M059J (cell line): ENCODE measurements at regions not wholly inside any gene's neighbourhood (a gene's known extent, or its start where the extent isn't known, plus 50 kb on each side); places are given as distances from the start of the nearest gene placed in this dataset.
A peak's percentile ranks its signal among the peaks of the same experiment; 100 is the strongest.
"Not testable (repeated sequence)": the region's sequence is repeated elsewhere in the genome, so short reads cannot be mapped to it uniquely, and the experiment has no call there.

Experiments used
- DNase-seq: peaks from one replicate; pipeline ENCODE4 v3.0.0-alpha.2; 2012; ENCODE audit warnings: low read depth

DNA sequence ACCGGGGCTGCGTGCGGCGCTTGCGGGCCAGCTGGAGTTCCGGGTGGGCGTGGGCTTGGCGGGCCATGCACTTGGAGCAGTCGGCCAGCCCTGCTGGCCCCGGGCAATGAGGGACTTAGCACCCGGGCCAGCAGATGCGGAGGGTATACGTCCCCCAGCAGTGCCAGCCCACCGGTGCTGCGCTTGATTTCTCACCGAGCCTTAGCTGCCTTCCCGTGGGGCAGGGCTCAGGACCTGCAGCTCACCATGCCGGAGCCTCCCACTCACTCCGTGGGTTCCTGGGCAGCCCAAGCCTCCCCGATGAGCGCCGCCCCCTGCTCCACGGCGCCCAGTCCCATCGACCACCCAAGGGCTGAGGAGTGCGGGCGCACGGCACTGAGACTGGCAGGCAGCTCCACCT is 51.4 kb upstream of the INPP4B start:
- DNase-seq, result not testable (repeated sequence)

DNA sequence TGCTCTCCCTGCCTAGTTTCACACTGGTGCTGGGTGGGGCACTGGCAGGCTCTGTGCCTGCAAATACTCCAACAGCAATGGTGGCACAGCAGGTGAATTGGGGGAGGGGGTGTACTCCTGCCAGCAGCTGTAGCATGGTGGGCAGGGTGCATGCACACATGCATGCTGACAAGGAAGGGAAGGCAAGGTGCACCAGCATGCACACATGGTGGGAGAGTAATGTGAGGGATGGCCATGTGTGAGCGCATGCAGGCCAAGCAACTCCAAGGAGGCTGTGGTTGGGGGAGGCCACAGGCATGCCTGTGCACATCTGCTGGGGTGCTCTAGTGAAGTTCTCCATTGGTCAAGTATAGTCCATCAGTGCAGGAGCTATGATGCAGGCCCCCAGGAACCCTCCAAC is 54.5 kb upstream of the INPP4B start:
- no peak for DNase-seq

DNA sequence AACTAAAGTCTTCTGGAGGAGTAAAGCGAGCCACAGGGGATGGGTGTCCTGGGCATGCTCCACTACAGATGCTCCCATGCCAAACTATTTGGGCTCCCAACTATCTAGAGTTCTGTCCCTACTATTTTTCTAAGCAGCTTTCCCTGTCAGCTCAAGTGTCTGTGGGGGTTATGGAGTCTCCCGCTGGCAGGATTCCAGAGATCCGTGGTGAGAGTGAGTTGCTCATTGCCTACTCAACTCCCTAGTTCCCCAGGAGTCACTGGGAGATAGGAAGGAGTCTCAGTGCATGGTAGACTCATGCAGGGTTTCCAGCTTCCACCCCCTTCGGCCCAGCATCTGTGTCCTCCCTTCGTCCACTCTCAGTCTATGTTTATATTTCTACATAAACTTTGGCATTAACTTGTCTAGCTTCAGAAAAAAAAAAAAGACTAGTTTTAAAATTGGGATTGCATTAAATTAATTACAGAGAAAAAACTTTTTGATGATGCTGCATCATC is 55.1 kb upstream of the INPP4B start:
- DNase-seq, result peak; percentile 52

DNA sequence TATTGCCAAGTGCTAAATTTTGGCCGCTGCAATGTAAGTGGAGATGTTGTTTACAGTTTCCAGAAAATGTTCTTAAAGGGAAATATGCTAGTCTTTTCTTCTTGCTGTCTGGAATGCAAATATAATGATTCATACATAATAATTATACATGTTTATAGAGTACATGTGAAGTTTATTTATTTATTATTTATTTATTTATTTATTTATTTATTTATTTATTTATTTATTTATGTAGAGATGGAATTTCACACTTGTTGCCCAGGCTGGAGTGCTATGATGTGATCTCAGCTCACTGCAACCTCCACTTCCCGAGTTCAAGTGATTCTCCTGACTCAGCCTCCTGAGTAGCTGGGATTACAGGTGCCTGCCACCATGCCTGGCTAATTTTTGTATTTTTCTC is 57.5 kb upstream of the INPP4B start:
- not testable (repeated sequence) for DNase-seq

DNA sequence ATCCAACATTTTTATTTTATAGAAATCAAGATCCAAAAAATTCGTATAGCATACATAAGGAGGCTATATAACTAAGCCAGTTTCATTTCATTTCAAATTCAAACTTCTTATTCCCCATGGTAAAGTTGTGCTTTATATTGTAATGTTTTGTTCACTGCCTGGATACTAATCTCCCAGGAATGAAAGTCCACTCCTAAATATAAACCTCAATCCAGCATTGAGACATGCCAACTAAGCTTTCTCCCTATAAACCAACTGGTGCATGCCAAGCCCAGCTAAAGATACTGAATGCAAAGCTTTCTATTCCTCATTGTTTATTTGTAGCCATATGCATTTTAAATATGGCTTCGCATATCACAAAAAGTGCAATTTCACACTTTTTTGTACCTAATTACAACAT is 63.8 kb upstream of the INPP4B start:
- DNase-seq, result peak; percentile 2

DNA sequence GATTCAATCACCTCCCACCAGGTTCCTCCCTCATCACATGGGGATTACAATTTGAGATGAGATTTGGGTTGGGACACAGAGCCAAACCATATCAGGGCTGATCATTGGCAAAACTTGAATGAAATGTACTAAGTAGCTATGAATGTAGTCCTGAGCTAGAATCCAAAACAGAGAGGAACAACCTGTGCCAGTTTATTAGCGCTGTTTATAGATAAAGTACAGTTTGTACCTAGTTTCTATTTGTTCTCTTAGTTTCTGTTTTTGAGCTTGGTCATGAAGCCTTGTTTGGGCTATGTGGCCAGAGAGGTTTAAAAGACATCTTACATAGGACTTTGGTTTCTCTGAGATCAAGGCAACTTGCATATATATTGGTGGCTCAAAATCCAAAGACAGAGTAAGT is 66.9 kb upstream of the INPP4B start:
- DNase-seq, result no peak

DNA sequence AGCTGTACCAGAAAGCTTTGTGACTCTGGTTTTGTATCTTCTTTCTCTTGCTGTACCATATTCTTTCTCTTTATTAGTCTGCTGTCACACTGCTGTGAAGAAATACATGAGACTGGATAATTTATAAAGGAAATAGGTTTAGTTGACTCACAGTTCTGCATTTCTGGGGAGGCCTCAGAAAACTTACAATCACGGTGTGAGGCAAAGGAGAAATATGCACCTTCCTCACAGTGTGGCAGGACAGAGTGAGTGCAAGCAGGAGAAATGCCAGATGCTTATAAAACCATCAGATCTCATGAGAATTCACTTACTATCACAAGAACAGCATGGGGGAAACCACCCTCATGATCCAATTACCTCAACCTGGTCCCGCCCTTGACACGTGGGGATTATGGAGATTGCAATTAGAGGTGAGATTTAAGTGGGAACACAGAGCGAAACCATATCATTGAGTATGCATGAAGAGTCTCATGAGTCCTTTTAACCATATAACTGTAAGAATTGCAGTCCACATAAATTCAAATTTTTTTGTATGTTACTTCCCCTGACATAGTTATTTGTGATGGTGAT is 67.4 kb upstream of the INPP4B start:
- peak; percentile 24 for DNase-seq

DNA sequence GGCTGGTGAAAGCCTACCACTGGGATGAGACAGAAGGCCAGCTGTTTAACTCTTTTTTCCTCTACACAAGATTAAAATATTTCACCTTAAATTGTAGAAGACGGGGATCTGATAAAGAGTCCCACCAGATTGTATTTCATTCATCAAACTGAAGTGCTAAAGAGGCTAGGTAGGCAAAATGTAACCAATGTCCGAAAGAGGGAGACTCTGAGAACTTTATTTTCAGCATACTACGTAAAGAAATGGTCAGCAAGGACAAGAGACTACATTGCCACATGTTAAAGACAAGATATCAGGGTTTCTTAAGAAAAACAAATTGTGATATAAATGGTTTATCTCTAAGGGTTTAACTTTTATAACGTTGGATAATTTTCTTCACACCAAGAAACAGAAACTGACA is 71.6 kb upstream of the INPP4B start:
- peak; percentile 5 for DNase-seq

DNA sequence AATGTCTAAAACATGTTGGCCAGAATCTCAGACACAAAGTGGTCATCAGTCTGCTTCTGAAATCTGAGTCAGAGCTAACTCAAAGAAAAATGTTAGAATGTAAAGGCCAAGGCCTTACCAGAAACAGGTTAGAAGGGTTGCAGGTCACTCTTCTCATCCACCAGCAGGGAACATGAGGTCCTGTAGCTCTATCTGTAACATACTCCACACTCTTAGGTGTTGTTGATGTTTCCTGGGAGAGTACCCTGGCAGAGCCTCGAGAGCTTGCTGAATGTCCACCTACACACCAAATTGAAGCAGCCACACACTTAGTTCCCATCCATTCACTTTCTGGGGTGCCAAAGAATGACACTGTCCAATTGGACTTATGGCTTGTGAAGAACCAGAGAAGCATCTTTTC is 76.6 kb upstream of the INPP4B start:
- DNase-seq, result no peak

DNA sequence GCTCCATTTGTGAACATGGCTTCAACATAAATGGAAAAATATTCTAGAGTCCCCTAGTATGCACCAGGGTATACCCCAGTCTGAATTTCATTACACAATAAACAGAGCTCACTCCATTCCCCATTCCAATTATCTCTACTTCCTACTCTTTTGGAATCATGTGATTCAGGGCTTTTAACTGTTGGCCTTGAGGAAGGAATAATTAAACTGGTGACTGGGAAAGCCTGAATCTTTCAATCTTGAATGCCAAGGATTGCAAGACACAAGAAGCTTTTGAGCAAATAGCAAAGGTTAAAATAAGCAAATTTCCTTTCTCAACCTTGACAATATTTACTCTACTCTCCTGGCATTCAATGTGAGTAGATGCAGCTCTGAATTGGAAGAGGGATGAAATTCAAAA is 77.5 kb upstream of the INPP4B start:
- DNase-seq, result no peak

DNA sequence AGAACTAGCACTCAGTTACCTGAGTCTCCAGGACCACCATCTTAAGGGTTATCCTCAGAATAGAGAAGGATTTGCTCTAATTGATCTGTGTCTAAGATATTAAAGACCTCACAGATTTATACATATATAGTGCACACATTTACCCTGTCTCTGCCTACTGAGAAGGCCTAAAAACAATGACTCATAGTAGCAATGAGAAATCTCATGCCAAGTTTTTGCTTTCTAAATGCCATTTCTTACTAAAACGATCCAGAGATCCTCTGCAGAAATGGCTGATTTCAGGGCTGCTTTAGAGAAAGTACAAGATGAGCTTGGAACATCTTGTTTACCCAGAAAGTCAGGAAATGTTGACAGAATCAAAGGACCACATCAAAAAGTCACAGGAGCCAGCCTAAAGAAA is 79.1 kb upstream of the INPP4B start:
- DNase-seq, result no peak

DNA sequence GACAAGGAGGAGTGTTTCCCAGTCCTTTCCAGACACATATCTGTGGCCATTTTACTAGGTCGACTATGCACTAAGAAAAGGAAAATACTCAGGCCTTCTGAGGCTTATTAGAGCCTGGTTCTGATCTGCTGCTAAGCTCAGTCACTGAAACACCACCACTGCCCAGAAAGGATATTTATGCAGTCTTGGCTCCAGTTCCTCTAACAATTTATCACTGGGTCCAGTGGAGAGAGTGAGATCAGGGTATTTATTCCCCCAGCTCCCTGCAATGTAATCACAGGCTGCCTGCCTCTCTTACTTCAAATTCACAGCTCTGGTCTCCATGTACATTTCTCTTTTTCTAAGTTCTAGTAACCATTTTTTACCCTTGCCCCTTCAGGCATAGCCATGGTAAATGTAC is 81.6 kb upstream of the INPP4B start:
- DNase-seq, result no peak

DNA sequence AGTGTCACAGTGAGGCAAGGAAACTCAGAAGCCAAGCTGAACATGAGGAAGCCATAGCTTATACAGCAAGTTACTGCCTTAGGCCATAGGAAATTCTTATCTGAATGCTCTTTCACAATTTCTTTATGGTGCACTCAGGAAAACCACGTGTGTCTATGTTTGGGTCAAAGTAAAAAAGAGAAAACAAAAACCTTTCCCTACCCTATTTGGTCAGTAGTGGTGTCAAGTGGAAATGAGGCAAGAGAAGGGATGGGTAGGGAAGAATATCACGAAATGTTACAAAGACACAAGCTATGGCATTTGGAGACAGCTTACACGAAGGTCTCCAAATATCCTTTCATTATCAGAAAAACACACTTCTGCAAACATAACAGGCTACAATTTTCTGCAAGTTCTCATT is 83.4 kb upstream of the INPP4B start:
- no peak for DNase-seq

DNA sequence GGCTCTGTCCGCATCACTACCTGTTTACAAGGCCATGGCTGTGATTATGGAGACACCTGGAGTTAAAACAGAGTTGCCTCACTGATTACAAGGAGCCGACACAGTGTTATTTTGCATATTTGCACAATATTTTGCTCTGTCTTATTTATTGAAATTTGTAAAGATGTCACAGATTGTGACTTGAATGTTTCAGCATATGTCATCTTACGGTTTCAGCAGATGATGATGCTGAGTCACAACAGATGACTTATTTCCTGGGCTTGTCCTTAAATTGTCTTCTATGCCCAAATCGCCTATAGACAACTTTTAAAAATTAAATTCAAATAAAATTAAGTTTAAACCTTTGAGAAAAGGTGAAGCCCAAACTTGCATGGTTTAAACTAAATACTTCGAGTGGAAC is 87.1 kb upstream of the INPP4B start:
- peak; percentile 3 for DNase-seq

DNA sequence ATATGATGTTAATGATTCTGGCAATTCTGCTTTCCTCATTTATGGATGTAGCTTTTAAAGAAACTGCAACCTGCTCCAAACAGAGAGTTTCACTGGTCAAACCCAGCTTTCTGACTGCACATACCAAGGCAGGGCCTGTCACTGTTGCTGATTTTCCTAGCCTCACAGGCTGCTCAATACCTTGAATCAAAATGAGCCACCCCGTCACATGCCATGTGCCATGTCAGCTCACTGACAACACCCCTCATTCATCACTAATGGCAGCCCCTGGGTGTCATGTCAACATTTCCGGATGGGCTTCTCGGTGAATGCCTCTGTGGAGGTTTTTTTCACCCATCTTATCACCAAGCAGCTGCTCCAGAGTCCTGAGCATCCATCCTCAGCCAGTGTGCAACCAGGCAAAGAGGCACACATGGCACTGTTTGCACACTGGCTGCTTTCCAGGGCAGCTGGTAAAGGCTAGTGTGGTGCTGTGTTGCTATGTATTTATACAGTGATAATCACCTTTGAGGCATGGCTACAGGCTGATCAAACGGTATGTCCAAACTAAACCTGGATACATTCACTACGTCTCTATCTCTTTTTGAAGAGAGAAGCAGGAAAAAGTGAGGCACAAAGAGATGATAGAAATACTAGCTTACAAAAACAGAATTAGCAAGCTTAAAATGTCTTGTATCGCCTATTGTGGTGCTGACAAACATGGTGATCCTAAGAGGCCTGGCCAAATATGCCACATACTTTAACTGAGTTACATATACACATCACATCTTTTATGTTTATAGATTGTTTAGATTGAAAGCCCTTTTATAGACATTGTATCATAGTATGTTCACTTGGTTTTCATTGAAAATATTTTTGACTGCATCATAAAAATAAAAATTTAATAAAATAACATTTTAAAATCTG is 94.6 kb upstream of the INPP4B start:
- DNase-seq, result no peak

DNA sequence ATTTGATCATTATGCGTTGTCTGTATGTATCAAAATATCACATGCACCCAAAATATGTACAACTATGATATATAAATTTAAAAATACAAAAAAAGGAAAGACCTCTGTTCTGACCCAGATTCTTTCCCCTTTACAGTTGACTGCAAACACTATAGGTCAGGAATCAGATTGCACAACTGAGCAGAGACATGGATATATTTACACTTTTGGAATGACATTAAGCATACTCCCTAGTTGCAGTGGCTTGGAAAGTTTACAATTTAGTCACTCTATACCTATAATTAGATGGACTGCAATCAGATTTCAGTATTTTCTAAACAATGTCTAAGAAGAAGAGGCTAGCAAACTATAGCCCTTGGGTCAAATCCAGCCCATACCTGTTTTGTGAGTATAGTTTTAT is 98.5 kb upstream of the INPP4B start:
- no peak for DNase-seq

DNA sequence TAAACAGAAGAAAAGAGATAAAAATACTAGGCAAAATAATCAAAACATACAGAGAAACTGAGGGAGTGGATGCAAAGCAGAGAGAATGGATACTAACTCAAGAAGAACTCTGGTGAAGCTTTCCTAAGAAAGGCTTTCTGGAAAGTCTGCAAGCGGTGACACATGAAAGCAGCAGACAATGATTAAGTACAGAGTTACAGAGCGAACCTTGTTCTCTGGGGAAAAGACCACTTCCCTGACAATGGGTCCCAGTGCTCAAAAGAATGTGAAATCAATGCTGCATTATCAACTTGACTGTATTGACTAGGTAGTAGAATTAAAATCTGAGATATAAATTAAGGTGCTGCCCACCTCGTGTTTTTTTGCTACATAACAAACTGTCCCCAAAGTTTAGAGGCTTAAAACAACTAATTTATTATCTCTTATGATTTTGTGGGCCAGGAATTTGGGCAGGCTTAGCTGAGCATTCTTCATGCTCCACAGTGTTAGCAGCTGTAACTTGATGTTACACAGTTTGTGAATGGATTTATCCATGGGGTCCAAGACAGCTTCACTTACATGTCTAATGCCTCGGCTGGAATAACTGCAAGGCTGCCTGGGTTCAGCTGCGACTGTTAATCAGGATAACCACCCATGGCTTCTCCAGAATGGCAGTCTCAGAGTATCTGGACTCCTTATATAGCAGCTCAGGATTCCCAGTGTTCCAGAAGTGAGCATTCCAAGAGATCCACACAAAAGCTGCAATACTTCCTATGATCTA is 106.9 kb upstream of the INPP4B start:
- DNase-seq, result no peak

DNA sequence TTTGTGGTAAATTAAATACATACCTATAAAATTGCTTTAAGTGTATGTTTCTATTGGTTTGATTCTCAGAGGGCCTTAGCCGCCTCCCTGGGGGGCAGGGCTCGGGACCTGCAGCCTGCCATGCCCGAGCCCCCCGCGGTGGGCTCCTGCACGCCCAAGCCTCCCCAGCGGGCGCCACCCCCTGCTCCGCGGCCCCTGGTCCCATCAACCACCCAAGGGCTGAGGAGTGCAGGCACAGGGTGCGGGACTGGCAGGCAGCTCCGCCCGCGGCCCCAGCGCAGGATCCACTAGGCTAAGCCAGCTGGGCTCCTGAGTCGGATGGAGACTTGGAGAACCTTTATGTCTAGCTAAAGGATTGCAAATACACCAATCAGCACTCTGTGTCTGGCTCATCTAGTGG is 108.3 kb upstream of the INPP4B start:
- DNase-seq, result no peak

DNA sequence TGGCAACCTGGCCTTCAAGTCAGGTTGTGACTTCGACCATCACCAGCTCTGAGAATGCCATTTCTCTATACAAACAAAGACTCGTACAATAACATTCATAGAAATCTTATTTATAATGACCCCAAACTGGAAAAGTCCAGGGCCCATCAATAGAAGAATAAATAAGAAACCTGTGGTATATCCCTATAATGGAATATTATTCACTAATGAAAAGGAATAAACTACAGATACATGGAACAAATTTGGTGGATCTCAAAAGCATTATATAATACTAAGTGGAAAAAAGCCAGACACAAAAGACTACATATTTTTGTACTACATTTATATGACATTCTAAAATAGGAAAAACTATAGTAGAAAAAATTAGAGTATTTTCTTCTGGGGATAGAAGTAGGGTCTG is 109.4 kb upstream of the INPP4B start:
- DNase-seq, result no peak

DNA sequence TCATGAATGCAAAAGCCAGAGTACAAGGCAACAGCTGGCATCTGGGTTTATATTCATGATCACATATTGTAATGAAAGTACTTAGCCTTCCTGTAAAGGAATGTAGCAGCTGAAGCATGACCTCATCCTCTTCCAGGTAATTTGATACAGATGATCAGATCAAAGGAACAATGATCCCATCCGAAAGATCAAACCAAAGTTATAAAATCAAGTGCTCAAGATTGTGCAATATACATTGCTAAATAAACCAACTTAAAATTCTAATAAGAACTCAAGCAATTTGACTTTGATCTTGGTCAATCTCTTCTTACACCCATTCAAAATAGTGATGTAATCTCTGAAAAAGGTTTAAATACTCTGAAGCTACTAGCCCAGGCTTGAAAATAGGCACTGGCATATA is 113.1 kb upstream of the INPP4B start:
- no peak for DNase-seq

DNA sequence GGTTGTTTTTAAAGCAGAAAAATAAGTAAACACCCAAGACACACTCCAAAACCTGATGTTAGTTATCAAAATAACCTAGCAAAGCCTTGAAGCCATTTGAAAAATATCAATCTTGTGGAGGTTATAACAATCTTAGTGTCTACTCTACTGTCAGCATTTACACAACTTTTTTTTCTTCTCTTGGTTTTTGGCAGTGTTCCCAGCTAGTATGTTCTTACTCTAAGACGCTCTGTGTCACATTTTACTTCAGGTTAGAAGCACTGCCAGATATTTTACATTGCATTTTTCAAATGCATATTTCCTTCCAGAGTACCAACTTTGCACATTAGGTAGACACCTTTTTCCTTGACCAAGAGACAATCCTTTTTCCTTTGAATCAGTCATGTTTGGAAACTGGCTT is 114.0 kb upstream of the INPP4B start:
- no peak for DNase-seq

DNA sequence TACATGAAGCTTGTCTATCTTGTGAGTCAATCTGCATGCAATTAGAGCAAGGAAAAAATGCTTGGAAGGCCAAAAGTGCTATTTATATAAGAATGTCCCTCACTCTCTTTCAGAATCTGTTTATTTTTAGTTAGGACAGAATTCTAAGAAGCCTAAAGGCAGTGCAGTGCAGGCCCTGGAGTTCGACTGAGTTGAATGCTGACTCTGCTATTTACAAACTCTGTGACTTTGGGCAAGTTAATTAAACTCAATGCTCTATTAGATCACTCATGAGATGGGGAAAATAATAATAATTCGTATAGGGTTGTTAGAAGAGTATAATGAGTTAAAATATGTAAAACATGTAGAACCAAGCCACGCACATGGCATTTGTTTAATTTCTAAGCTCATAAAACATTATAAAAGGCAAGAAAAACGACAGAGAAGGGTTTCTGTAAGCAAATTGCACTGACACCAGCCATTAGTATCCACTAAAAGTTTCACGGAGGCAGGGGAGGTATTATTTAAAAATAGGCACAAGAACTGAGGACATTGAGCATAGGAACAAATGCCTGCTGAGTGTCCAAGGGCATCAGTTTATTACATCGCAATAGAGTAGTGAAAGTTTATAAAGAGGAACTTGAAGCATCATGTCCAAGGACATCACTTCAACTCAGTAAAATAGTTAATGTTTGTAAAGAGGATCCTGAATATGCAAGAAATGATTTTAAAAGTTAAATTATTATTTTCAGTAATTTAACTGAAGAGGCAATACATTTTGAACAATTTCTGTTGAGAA is 115.0 kb upstream of the INPP4B start:
- no peak for DNase-seq
